ENCODE measurements at regions not wholly inside any gene's neighbourhood (a gene's known extent, or its start where the extent isn't known, plus 50 kb on each side); places are given as distances from the start of the nearest gene placed in this dataset.

GRCh38 chr1:56033321-56034037 is 545.9 kb downstream of the PLPP3 start:
- no peak for ATAC-seq (ENCODE audit: insufficient read depth, low FRiP score)
- Histone ChIP-seq H3K9ac (ENCODE audit: insufficient read depth in 1 of 2, low read length in 2 of 2) (no peak overlapping the region), H3K4me1 (ENCODE audit: control insufficient read depth in 5 of 5, insufficient read depth in 5 of 5, low read length in 5 of 5) (peaks cover 3 to 23% (median 6%) of the 10 kb centered on the region in 5 donors), H3K9me3 (ENCODE audit: control insufficient read depth in 4 of 4, insufficient read depth in 3 of 4, low read length in 3 of 4) (no peaks in the 10 kb centered on the region), H3K36me3 (ENCODE audit: control insufficient read depth in 4 of 4, insufficient read depth in 4 of 4, low read length in 4 of 4) (no peaks in the 10 kb centered on the region), H3K27me3 (ENCODE audit: control insufficient read depth in 3 of 3, insufficient read depth in 3 of 3, low read length in 2 of 3) (no peaks in the 10 kb centered on the region), H3K27ac (ENCODE audit: low read depth in 1 of 2, low read length in 1 of 2) (no peak overlapping the region), H3K4me3 (no peak overlapping the region)
- TF ChIP-seq CTCF (IDR thresholded peaks at IDR 0.05; ENCODE audit: control extremely low read depth, extremely low read depth): no peak
- peak in 1 of 3 donors; percentile 18 for DNase-seq
- 60 to 66% methylated on average over 3 of the region's 3 CpGs for WGBS, 2 donors

GRCh38 chr1:56032096-56032676 is 547.2 kb downstream of the PLPP3 start:
- Histone ChIP-seq H3K9ac (ENCODE audit: insufficient read depth in 1 of 2, low read length in 2 of 2) (no peak overlapping the region), H3K27me3 (ENCODE audit: control insufficient read depth in 3 of 3, insufficient read depth in 3 of 3, low read length in 2 of 3) (no peaks in the 10 kb centered on the region), H3K36me3 (ENCODE audit: control insufficient read depth in 4 of 4, insufficient read depth in 4 of 4, low read length in 4 of 4) (no peaks in the 10 kb centered on the region), H3K4me3 (no peak overlapping the region), H3K27ac (ENCODE audit: low read depth in 1 of 2, low read length in 1 of 2) (no peak overlapping the region), H3K9me3 (ENCODE audit: control insufficient read depth in 4 of 4, insufficient read depth in 3 of 4, low read length in 3 of 4) (no peaks in the 10 kb centered on the region), H3K4me1 (ENCODE audit: control insufficient read depth in 5 of 5, insufficient read depth in 5 of 5, low read length in 5 of 5) (peaks cover 3 to 23% (median 6%) of the 10 kb centered on the region in 5 donors)
- WGBS, 2 donors: 81 to 85% methylated on average over 3 of the region's 3 CpGs
- no peak for TF ChIP-seq CTCF (IDR thresholded peaks at IDR 0.05; ENCODE audit: control extremely low read depth, extremely low read depth)
- ATAC-seq (ENCODE audit: insufficient read depth, low FRiP score) (no peak), DNase-seq (no peak)

GRCh38 chr1:56031001-56031400 is 548.4 kb downstream of the PLPP3 start:
- H3K9ac ChIP-seq (ENCODE audit: insufficient read depth in 1 of 2, low read length in 2 of 2): no peak overlapping the region
- H3K4me1 ChIP-seq (ENCODE audit: control insufficient read depth in 5 of 5, insufficient read depth in 5 of 5, low read length in 5 of 5): peaks cover 0 to 18% (median 4%) of the 10 kb centered on the region in 5 donors
- WGBS, 2 donors: 96 to 97% methylated on average over 3 of the region's 3 CpGs
- no peaks in the 10 kb centered on the region for H3K9me3 ChIP-seq (ENCODE audit: control insufficient read depth in 4 of 4, insufficient read depth in 3 of 4, low read length in 3 of 4)
- DNase-seq (peak in 2 of 3 donors; percentile 23 to 35), ATAC-seq (ENCODE audit: insufficient read depth, low FRiP score) (no peak)
- TF ChIP-seq CTCF (IDR thresholded peaks at IDR 0.05; ENCODE audit: control extremely low read depth, extremely low read depth): no peak
- no peak overlapping the region for H3K27ac ChIP-seq (ENCODE audit: low read depth in 1 of 2, low read length in 1 of 2)
- H3K27me3 ChIP-seq (ENCODE audit: control insufficient read depth in 3 of 3, insufficient read depth in 3 of 3, low read length in 2 of 3): no peaks in the 10 kb centered on the region
- no peak overlapping the region for H3K4me3 ChIP-seq
- H3K36me3 ChIP-seq (ENCODE audit: control insufficient read depth in 4 of 4, insufficient read depth in 4 of 4, low read length in 4 of 4): no peaks in the 10 kb centered on the region
